HUES64 (cell line): ENCODE measurements at regions not wholly inside any gene's neighbourhood (a gene's known extent, or its start where the extent isn't known, plus 50 kb on each side); places are given as distances from the start of the nearest gene placed in this dataset.

Experiments used
- H3K27ac ChIP-seq: 2 replicates; pipeline ENCODE4 v1.7.0; 2013; ENCODE audit warnings: low read depth, low read length, inconsistent platforms
- H3K27me3 ChIP-seq: 2 replicates; pipeline ENCODE4 v1.6.1; 2013; ENCODE audit warnings: mild to moderate bottlenecking, low read length; ENCODE audit not compliant: insufficient read depth
- H3K36me3 ChIP-seq: 2 replicates; pipeline ENCODE4 v1.6.1; 2013; ENCODE audit warnings: mild to moderate bottlenecking, low read length; ENCODE audit not compliant: insufficient read depth
- H3K4me1 ChIP-seq: 2 replicates; pipeline ENCODE4 v1.6.1; 2013; ENCODE audit warnings: mild to moderate bottlenecking, low read length, moderate library complexity; ENCODE audit not compliant: insufficient read depth
- H3K4me3 ChIP-seq: 2 replicates; pipeline ENCODE4 v1.5.1; 2013; ENCODE audit warnings: mild to moderate bottlenecking, low read length, moderate library complexity
- H3K9ac ChIP-seq: 2 replicates; pipeline ENCODE4 v1.6.1; 2013; ENCODE audit warnings: mild to moderate bottlenecking, low read depth, low read length
- H3K9me3 ChIP-seq: 2 replicates; pipeline ENCODE4 v1.6.1; 2013; ENCODE audit warnings: low read depth, low read length; ENCODE audit not compliant: insufficient read depth
- WGBS: fragments of 150-250, 120-280 bp; methylation state at CpG from one replicate; pipeline ENCODE4 v1.1.7; 2013; ENCODE audit warnings: missing lambda C conversion rate; 5-methylcytosine and 5-hydroxymethylcytosine counted together

DNA sequence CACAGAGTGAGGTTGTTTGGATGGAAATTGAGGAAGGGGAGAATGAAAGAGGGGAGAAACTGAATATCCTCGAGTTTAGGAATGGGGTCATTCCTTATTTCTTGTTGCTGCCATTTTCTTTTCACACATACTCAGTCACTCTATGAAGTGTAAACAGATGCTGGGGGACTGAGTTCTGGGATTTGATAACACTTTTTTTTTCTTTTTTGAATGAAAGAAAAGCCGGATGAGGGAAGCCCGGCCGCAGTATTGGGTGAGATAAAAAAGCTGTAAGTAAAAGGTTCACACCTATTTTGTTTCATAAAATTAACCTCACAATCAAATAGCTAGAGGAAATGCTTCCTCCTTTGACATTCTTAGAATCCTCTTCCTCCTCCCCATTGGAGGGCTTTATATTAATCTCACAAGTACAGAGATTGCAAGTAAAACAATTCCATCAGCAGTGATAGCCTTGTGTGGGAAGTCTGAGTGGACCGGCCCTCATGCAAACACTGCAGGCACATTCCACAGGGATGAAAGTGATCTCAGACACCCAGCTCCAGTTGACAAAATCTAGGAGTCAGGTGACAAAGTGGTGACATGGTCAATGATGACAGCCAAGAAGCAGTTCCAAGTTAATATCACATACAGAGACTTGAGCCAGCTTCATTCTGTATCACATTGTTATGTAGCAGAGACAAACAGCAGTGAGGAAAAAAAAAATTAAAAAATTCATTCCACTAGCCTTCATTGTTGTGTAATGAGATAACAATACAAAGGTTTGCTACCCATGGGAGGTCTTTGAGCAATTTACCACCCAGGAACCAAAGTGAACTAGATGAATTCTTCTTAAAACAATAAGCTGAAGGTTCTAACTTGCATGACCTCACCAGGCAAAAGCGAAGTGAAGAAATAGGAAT is 391.1 kb upstream of the HSF2 start:
- 8% methylated on average over 1 of the region's 6 CpGs for WGBS
- peaks cover 37% of the 10 kb centered on the region for H3K4me1 ChIP-seq

DNA sequence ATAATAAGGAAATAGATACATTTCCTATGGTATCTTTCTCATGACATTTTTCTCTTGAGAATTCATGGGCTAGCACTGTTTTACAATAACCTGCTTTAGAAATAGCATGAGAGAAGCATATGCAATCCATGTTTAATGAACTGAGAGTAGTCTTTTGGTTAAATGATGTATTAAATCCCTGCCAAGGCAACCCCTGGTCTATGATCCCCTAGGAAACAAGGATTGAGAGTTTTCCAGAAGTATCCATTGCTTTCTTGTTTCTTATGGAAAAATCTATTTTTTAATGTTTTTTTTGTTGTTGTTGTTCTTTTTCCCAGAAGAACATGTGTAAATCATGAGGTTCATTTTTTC is 390.5 kb upstream of the HSF2 start:
- Histone ChIP-seq H3K36me3 (no peaks in the 10 kb centered on the region), H3K9me3 (no peaks in the 10 kb centered on the region), H3K27ac (peak overlapping the region; percentile 72; the same call in 1 of the 2 replicates), H3K4me3 (no peak overlapping the region), H3K4me1 (peaks cover 37% of the 10 kb centered on the region), H3K9ac (no peak overlapping the region), H3K27me3 (no peaks in the 10 kb centered on the region)

More for the DNA sequence above, 391.1 kb upstream of the HSF2 start:
- H3K27ac ChIP-seq: peak overlapping the region; percentile 72
- peak overlapping the region; percentile 24; the same call in 1 of the 2 replicates for H3K9ac ChIP-seq
- no peaks in the 10 kb centered on the region for H3K27me3 ChIP-seq
- H3K4me3 ChIP-seq: no peak overlapping the region
- no peaks in the 10 kb centered on the region for H3K9me3 ChIP-seq
- H3K36me3 ChIP-seq: no peaks in the 10 kb centered on the region

DNA sequence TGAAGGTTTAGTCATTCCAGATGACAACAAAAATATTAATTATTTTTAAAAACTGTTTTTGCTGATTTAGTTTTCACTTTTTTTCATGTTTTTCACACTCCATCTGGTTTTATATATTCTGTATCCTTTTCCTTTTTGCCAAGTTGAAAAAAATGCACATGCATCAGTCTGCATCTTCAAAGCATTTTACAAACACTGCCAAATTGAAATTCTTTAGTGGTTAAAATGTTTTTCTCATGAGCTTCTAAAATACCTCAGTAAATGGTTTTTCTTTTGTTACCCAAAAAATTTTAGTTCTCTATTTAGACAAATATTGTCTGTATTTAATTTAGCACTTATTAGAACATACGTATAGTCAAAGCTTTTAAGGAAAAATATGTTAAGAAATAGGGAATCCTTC is 386.9 kb upstream of the HSF2 start:
- WGBS: 100% methylated on average over 1 of the region's 1 CpG
- H3K27ac ChIP-seq: no peak overlapping the region
- H3K9ac ChIP-seq: no peak overlapping the region
- H3K4me1 ChIP-seq: peaks cover 17% of the 10 kb centered on the region
- H3K4me3 ChIP-seq: no peak overlapping the region
- no peaks in the 10 kb centered on the region for H3K9me3 ChIP-seq
- no peaks in the 10 kb centered on the region for H3K27me3 ChIP-seq
- H3K36me3 ChIP-seq: no peaks in the 10 kb centered on the region

DNA sequence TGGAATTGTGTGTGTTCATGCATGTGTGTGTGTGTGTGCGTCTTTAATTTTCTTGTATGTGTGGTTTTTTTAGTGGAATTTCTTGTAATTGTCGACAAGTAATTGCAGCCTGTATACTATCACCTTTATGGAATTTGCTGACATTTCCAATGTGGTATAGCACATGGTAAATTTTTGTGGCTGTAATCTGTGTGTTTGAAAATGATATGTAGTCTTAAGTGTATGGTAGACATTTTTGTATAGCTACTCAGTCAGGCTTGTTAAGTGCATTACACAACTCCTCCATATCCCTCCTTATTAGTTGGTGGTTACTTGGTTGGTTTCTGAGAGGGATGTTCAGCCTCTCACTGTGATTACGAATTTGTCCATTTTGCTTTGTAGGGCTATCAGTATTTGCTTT is 384.5 kb upstream of the HSF2 start:
- H3K27me3 ChIP-seq: no peaks in the 10 kb centered on the region
- no peak overlapping the region for H3K4me3 ChIP-seq
- H3K9me3 ChIP-seq: no peaks in the 10 kb centered on the region
- WGBS: 86% methylated on average over 3 of the region's 3 CpGs
- no peak overlapping the region for H3K9ac ChIP-seq
- no peaks in the 10 kb centered on the region for H3K4me1 ChIP-seq
- no peaks in the 10 kb centered on the region for H3K36me3 ChIP-seq
- no peak overlapping the region for H3K27ac ChIP-seq

DNA sequence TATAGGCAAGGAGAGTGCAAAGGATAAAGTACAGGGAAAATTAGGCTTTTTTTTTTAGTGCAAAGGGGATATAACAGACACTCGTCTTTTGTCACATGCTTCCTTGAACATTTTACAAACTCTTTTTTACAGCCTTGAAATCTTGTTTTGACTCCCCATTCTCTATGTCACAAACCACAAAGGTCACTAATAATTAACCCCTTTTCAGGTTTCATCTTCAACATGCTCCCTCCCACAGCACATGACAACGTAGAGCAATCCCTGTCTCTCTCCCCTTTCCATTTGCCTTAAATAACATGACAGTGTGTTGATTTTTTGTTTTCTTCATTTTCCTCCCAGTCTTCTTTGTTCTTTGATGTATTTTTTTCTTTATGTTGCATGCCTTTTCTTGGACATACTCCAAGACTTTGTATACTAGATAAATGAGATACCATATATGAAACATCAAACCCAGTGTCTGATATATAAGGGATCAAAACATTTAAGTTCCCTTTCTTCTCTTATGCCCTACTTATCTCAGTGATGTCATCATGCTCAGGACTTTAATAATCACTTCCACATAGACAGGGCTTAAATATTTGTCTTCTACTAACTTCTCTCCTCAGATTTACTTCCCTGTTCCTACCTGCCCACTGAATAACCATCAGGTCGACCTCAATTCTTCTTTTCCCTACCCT is 378.7 kb upstream of the HSF2 start:
- H3K9ac ChIP-seq: no peak overlapping the region
- H3K9me3 ChIP-seq: no peaks in the 10 kb centered on the region
- no peak overlapping the region for H3K27ac ChIP-seq
- H3K27me3 ChIP-seq: no peaks in the 10 kb centered on the region
- no peaks in the 10 kb centered on the region for H3K36me3 ChIP-seq
- no peak overlapping the region for H3K4me3 ChIP-seq
- no peaks in the 10 kb centered on the region for H3K4me1 ChIP-seq
- 83% methylated on average over 3 of the region's 3 CpGs for WGBS

DNA sequence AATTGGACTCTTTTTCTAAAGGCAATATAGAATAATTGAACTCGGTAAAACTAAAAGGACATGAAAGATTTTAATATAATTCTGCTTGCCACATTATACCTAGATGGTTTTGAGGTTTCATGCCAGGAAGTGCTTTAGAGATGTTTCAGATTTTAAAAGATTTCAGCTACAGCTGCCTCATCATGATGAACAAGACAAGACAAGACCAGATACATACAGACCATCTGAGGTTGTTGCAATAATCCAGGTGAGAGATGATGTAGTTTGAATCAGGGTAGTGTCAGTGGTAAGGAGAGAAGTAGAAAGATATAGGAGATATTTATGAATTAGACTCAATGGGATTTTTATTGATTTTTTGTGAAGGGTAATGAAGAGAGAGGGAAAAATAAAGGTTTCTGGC is 374.3 kb upstream of the HSF2 start:
- Histone ChIP-seq H3K4me1 (no peaks in the 10 kb centered on the region), H3K27ac (no peak overlapping the region), H3K9ac (no peak overlapping the region), H3K4me3 (no peak overlapping the region), H3K36me3 (no peaks in the 10 kb centered on the region), H3K27me3 (no peaks in the 10 kb centered on the region), H3K9me3 (no peaks in the 10 kb centered on the region)
- 100% methylated on average over 1 of the region's 1 CpG for WGBS

DNA sequence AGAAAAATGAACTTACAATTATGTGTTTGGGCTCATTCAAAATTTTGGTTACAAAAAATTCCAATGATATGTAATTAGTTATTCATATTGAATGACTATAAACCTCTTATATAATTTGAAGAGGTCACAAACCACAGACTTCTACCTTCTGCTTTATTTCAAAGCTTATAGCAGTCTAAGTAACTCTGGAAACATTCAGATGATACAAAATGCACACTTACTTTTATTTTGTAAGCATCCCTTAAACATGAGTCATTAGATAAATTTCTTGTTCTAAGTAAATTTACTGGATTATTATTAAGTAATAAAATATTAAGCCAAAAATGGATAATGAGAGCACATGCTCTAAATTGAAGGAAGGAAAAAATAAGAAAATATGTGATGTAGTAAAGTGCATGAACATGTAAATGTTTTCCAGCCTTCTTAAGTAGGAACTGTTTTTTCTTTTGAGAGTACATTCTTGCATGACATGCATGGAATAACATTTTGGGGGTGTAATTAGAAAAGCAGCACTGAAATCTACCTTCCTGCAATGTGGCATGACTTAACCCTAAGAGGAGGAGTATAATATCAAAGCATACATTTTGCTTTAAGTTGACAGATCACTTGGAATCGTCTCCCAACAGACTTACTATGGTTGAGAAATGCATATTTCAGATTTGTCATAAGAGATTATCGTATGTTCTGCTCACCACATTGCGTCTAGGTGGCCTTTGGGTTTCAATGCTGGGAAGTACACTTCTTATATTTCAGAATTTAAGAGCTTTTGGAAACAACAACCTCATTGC is 372.7 kb upstream of the HSF2 start:
- Histone ChIP-seq H3K27me3 (no peaks in the 10 kb centered on the region), H3K4me1 (no peaks in the 10 kb centered on the region)
- WGBS: 94% methylated on average over 3 of the region's 3 CpGs

DNA sequence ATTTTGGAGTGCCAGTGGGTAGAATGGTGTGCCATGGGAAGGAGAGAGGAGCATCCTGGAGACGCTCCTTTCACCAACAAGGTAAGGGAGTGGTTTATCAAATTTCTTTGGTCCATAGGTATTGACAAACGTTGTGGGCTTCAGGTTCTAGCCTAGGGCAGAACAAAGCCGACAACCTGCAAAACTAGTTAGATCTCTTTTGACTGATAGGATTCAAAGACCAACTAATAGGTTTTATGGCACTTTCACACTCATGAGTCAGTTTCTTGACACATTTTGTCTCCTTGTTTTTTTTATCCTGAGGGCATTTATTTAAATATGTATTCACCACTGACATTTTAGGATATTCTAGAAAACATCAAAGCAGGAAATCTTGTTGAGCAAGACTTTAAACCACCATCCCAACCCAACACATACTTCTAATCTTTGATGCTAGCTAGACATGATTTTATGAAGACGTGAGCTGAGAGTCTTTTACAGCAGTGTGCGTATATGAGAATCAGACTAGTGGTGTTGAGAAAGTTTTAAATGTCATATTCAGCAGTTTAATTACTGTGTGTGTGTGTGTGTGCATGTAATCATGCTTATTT is 370.4 kb upstream of the HSF2 start:
- Histone ChIP-seq H3K36me3 (no peaks in the 10 kb centered on the region), H3K9me3 (no peaks in the 10 kb centered on the region), H3K4me1 (peaks cover 6% of the 10 kb centered on the region; the same call in 1 of the 2 replicates), H3K27ac (no peak overlapping the region), H3K27me3 (no peaks in the 10 kb centered on the region), H3K4me3 (no peak overlapping the region), H3K9ac (no peak overlapping the region)
- WGBS: 86% methylated on average over 5 of the region's 5 CpGs

More for the DNA sequence above, 372.7 kb upstream of the HSF2 start:
- no peak overlapping the region for H3K27ac ChIP-seq
- H3K9ac ChIP-seq: no peak overlapping the region
- no peaks in the 10 kb centered on the region for H3K9me3 ChIP-seq
- no peaks in the 10 kb centered on the region for H3K36me3 ChIP-seq
- no peak overlapping the region for H3K4me3 ChIP-seq

DNA sequence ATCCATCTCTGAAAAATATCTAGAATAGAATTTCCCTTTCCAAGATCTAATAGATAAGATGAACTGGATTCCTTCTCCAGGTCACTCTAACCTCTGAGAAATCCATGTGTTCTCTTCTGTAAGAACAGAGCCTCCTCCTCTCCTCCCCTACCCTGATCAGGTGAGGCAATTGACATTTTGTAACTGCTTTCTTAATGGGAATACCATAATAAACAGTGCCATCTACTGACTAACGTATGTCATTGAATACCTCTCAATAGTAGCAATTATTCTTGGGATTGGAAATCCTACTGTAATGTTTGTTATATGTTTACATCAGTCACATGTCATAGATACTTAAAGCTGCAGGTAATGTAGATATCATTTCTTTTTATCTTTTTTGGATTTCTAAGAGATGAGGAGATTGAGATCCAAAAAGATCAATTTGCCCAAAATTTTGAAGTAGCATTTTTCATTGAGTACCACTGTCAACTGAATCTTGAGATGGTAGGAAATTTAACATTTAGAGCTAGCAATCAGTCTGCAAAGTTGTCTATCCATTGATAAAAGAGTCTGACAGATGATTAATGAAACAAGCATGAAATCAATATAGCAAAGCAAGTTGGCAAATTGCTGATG is 365.8 kb upstream of the HSF2 start:
- Histone ChIP-seq H3K4me3 (no peak overlapping the region), H3K27me3 (no peaks in the 10 kb centered on the region), H3K9me3 (no peaks in the 10 kb centered on the region), H3K27ac (no peak overlapping the region), H3K36me3 (no peaks in the 10 kb centered on the region), H3K4me1 (peaks cover 6% of the 10 kb centered on the region; the same call in 1 of the 2 replicates), H3K9ac (no peak overlapping the region)
- no CpG with 5 or more reads among the region's 1 CpG for WGBS

DNA sequence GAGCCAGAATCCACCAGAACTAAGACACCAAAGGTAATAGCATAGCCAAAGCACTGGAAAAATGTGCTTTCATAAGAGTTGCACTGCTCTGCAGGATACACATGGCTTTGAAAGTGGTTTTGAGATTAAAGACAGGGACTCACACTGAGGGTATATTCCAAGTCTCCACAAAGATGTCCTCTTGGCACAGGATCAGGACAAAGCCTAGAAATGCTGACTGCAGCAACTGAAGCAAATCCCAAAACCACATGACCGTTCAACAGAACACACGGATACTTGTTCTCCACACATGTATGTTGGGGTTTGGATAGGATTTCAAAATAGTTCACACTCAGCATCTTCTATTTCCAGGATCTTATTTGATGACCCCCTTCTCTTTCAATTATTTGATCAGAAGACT is 364.3 kb upstream of the HSF2 start:
- WGBS: 100% methylated on average over 1 of the region's 2 CpGs
- no peaks in the 10 kb centered on the region; the same call in 1 of the 2 replicates for H3K9me3 ChIP-seq
- peaks cover 6% of the 10 kb centered on the region; the same call in 1 of the 2 replicates for H3K4me1 ChIP-seq
- H3K27me3 ChIP-seq: no peaks in the 10 kb centered on the region
- no peak overlapping the region for H3K9ac ChIP-seq
- H3K4me3 ChIP-seq: no peak overlapping the region
- no peak overlapping the region for H3K27ac ChIP-seq
- H3K36me3 ChIP-seq: no peaks in the 10 kb centered on the region
